Mammary epithelial cell (primary cell): ENCODE measurements at regions not wholly inside any gene's neighbourhood (a gene's known extent, or its start where the extent isn't known, plus 50 kb on each side); places are given as distances from the start of the nearest gene placed in this dataset.

ENCODE experiments used
- EZH2 ChIP-seq: IDR thresholded peaks from 2 replicates; pipeline ENCODE4 v1.6.1; 2012; ENCODE audit warnings: low read length, inconsistent platforms, borderline replicate concordance
- TF ChIP-seq, protein P1 (sequence below), 2 donors: IDR thresholded peaks in 1 of 2; conservative IDR thresholded peaks in 1 of 2; 2 replicates each; pipeline ENCODE4 v1.5.1; 2011 to 2012; ENCODE audit warnings: inconsistent platforms in 2 of 2, low read length in 2 of 2, mild to moderate bottlenecking in 2 of 2, control low read depth in 1 of 2, low read depth in 1 of 2; ENCODE audit not compliant: insufficient read depth in 1 of 2; ENCODE audit errors: extremely low read depth in 1 of 2

DNA sequence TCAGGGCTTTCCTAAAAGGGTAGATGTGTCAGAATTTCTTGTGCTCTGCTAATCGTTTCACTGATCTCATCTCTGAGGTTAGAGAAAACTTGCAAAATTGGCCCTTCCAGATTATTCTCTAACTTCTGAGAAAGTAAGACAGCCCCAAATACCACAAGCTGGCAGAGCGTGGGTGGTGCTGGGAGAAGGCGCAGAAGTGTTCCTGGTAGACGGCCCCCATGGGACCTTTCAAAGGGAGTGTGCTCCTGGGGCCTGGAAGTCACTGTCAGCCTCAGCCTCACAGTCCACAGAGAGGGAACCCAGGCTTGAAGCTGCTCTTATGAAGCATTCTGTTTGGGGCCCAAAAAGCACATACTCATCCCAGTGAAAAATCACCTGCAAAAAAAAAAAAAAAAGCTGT lies 86.5 kb upstream of the PFN2 start:
- TF ChIP-seq, protein P1, sequence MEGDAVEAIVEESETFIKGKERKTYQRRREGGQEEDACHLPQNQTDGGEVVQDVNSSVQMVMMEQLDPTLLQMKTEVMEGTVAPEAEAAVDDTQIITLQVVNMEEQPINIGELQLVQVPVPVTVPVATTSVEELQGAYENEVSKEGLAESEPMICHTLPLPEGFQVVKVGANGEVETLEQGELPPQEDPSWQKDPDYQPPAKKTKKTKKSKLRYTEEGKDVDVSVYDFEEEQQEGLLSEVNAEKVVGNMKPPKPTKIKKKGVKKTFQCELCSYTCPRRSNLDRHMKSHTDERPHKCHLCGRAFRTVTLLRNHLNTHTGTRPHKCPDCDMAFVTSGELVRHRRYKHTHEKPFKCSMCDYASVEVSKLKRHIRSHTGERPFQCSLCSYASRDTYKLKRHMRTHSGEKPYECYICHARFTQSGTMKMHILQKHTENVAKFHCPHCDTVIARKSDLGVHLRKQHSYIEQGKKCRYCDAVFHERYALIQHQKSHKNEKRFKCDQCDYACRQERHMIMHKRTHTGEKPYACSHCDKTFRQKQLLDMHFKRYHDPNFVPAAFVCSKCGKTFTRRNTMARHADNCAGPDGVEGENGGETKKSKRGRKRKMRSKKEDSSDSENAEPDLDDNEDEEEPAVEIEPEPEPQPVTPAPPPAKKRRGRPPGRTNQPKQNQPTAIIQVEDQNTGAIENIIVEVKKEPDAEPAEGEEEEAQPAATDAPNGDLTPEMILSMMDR (conservative IDR thresholded peaks at IDR 0.05 in 1 of 2, IDR thresholded peaks at IDR 0.05 in 1 of 2; ENCODE audit: extremely low read depth in 1 of 2, insufficient read depth in 1 of 2, low read depth in 1 of 2, low read length in 2 of 2): no peak
- no peak for TF ChIP-seq EZH2
